Astrocyte of the spinal cord (primary cell): ENCODE measurements at regions not wholly inside any gene's neighbourhood (a gene's known extent, or its start where the extent isn't known, plus 50 kb on each side); places are given as distances from the start of the nearest gene placed in this dataset.
A peak's percentile ranks its signal among the peaks of the same experiment; 100 is the strongest.

Source experiments
- DNase-seq: peaks from one replicate; pipeline ENCODE4 v3.0.0; 2011; ENCODE audit warnings: low read depth, low spot score
- H3K4me3 ChIP-seq: 2 replicates; pipeline ENCODE4 v1.5.1; 2011; ENCODE audit warnings: low read depth, mild to moderate bottlenecking, low read length, moderate library complexity
- in situ Hi-C: cut with HindIII; loops from 2 replicates; pipeline ENCODE4 v1.10.0; 2017; ENCODE audit warnings: low sequenced_read_pairs
- TF ChIP-seq, protein P1 (sequence below): IDR thresholded peaks from 2 replicates; pipeline ENCODE4 v1.5.1; 2012; ENCODE audit warnings: low read depth, mild to moderate bottlenecking, low read length, inconsistent platforms

DNA sequence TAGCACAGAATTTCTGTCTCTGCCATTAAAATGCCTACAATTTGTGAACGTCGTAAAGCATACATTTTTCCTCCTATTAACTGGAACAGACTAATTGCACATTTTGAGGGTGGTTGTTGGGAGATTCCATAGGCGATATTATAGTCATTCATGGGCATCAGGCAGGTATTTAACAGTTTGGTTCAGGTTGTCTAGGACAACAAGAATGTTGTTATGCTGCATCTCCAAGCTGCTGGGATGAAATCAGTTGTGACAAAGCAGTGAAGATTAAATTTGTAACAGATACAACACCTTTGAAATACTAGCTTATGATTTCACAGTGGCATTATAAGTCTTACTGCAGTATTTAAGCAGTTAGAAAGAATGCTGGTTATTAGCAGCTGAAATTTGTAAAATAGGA lies 339.7 kb upstream of the PITX2 start:
- TF ChIP-seq, protein P1, sequence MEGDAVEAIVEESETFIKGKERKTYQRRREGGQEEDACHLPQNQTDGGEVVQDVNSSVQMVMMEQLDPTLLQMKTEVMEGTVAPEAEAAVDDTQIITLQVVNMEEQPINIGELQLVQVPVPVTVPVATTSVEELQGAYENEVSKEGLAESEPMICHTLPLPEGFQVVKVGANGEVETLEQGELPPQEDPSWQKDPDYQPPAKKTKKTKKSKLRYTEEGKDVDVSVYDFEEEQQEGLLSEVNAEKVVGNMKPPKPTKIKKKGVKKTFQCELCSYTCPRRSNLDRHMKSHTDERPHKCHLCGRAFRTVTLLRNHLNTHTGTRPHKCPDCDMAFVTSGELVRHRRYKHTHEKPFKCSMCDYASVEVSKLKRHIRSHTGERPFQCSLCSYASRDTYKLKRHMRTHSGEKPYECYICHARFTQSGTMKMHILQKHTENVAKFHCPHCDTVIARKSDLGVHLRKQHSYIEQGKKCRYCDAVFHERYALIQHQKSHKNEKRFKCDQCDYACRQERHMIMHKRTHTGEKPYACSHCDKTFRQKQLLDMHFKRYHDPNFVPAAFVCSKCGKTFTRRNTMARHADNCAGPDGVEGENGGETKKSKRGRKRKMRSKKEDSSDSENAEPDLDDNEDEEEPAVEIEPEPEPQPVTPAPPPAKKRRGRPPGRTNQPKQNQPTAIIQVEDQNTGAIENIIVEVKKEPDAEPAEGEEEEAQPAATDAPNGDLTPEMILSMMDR, result no peak
- DNase-seq, result no peak
- in situ Hi-C loops, result no loop called here
- H3K4me3 ChIP-seq, result no peak overlapping the region

DNA sequence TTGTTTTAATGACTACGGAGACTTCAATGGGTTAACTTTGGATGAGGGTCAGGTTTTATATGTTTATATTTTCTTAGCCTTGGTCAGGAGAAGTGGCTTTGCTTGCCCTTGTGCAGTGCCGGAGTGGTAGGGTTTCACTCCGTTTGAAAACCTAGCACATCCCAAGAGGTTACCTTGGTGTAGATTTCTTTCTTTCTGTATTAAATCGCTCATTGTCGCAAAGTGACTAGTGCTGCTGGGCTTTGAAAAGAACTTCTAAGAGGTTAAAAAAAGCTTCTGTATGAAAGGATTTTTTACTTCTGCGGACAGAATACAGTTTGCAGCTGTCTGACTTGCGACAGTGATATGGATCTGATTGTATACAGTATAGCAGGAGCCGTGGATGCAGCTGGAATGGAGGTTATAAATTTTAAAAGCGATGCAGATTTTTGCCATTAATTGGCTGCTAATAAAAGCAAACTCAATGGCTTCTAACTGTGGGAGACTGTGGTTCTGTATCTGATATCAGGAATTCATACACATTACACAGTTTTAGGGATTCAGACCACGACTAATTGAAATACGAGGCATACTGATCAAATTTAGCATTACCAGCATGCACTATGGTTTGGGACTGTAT lies 340.9 kb upstream of the PITX2 start:
- H3K4me3 ChIP-seq, result no peak overlapping the region
- TF ChIP-seq, protein P1, result no peak
- DNase-seq, result no peak
- in situ Hi-C loops, result no loop called here

DNA sequence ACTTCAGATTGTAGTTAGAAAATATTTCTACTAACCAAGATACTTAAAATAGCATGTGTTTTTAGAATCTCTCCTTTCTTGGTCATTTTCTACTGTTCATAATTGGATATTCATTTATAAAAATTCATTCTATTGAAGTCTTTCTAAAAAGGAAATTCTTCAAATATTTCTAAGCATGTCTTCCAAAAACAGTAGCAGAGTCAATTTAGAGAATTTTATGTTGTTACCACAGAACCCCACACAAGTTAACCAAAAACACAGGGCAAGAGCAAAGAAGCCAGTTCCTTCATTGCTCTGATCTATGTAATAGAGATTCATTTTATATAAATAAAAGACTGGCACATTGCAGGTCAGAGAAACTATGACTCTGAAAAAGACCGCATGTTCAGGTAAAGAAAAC lies 345.1 kb upstream of the PITX2 start:
- TF ChIP-seq, protein P1, result no peak
- no peak for DNase-seq
- no peak overlapping the region for H3K4me3 ChIP-seq
- in situ Hi-C loops, result no loop called here

DNA sequence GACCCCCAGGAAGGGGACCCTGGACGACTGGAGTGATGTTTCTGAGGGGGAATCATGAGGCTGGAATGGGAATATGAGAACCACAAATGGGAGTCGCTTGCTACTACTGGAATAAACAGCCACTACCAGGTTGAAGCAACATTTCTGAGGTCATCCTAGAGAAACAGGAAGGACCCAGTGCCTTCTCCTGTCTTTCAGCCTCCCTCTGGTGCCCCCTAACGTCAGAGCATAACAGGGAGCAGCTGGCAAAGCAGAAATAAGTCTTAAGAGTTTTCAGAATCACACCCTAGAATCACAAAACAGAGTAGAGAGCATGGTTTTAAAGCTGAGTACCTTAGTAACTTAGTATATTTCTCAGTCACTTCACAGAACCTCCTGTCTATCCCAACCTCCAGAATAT lies 347.8 kb upstream of the PITX2 start:
- TF ChIP-seq, protein P1, result peak; percentile 60
- DNase-seq, result peak; percentile 28
- in situ Hi-C loops, result no loop called here
- no peak overlapping the region for H3K4me3 ChIP-seq

DNA sequence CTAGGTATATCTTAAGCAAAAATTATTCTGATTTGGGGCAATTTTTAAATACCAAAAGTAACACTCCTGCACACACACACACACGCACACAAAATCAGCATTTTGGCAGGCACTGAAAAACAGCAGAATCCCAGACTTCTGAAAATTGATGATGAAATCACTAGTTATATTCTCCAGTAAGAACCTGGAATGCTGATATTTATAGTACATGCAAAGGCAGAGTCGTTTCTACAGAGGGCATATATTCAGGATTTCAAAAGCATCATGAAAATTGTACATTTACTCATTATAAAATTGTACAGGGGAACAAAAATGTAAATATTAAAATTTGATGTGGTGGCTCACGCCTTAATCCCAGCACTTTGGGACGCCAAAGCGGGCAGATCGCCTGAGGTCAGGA lies 352.5 kb upstream of the PITX2 start:
- H3K4me3 ChIP-seq, result no peak overlapping the region
- DNase-seq, result no peak
- TF ChIP-seq, protein P1, result no peak
- in situ Hi-C loops, result no loop called here

DNA sequence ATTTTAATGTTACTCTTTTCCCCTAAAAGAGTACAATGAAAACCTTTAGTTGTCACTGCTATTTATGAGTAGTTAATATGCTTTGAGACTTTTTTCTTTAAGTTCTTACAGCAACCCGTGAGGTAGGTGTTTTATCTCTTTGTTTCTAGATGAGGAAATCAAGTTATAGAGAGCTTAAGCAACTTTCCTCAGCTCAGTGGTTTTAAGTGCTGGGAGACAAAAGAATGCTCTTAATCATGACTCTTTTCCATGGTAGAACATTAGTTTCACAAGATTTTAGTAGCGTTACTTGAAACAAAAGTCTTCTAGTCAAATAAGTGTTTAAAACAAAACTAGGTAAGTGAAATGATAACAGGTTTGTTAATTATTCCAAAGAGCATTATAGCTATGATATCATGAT lies 354.7 kb upstream of the PITX2 start:
- in situ Hi-C loops, result no loop called here
- TF ChIP-seq, protein P1, result no peak
- DNase-seq, result no peak

DNA sequence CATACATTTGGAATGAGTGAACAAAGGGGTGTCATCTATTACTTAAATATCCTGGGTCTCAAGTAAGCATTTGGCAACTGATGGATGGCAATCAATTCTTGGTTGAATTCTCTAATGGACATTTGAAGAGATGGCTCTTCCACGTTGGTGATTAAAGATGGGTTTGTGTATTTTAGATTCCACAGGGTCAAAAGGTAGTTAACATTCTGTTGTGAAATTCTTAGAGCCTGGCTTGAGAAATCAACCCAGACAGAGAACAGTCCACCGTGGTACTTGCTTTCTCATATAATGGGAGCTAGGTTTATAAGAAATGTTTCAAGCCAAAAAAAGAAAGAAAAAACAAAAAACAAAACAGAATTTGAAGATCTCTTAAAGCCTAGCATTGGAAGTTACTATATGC lies 355.9 kb upstream of the PITX2 start:
- DNase-seq, result no peak
- H3K4me3 ChIP-seq, result no peak overlapping the region
- TF ChIP-seq, protein P1, result no peak
- in situ Hi-C loops, result no loop called here

More for the DNA sequence above, 354.7 kb upstream of the PITX2 start:
- H3K4me3 ChIP-seq, result no peak overlapping the region
